SK-N-SH (cell line): ENCODE measurements at regions not wholly inside any gene's neighbourhood (a gene's known extent, or its start where the extent isn't known, plus 50 kb on each side); places are given as distances from the start of the nearest gene placed in this dataset.

Experiments used
- CTCF ChIA-PET: fragments of 300-600, 350-600 bp; formaldehyde crosslinking; extraction: SDS; loops from one replicate; lab custom pipeline; 2021; lab: Yijun Ruan, JAX
- POLR2A ChIA-PET: fragments of 350-600 bp; sonication (Branson Sonifier 250); formaldehyde crosslinking; extraction: SDS; loops from one replicate; lab custom pipeline; 2020; ENCODE audit warnings: antibody characterized with exemption, inconsistent platforms; lab: Yijun Ruan, JAX
- DNase-seq: peaks from one replicate; pipeline ENCODE4 v3.0.0; 2012
- H2AFZ ChIP-seq: fragments of 200-600 bp; sonication (generic); 2 replicates; pipeline ENCODE4 v1.8.1; 2016; ENCODE audit warnings: antibody characterized with exemption, mild to moderate bottlenecking, low read depth
- H3F3A ChIP-seq: fragments of 200-600 bp; sonication (generic); replicated peaks from 2 replicates; pipeline ENCODE3; 2016; ENCODE audit warnings: antibody characterized with exemption, mild to moderate bottlenecking; ENCODE audit not compliant: insufficient read depth
- H3K27ac ChIP-seq, 2 experiments: fragments of 200-500 bp in 1 of 2; fragments of 200-600 bp in 1 of 2; sonication (Bioruptor generic) in 1 of 2; sonication (generic), shearing (Covaris generic) in 1 of 2; 2 replicates each; pipeline versions ENCODE4 v1.5.1 to v1.6.1; 2014 to 2016; ENCODE audit warnings: low read depth in 2 of 2, inconsistent platforms in 1 of 2, low read length in 1 of 2, mild to moderate bottlenecking in 1 of 2, mixed read lengths in 1 of 2
- H3K27me3 ChIP-seq: fragments of 200-600 bp; sonication (generic), shearing (Covaris generic); 2 replicates; pipeline ENCODE4 v1.6.1; 2016; ENCODE audit warnings: mixed run types; ENCODE audit not compliant: insufficient read depth
- H3K36me3 ChIP-seq, 2 experiments: fragments of 200-500 bp in 1 of 2; fragments of 200-600 bp in 1 of 2; sonication (Bioruptor generic) in 1 of 2; sonication (generic) in 1 of 2; replicated peaks in 1 of 2; 2 replicates each; pipeline versions ENCODE3 to v1.5.1; 2014 to 2016; ENCODE audit warnings: low read length in 1 of 2, mild to moderate bottlenecking in 1 of 2; ENCODE audit not compliant: insufficient read depth in 2 of 2, control insufficient read depth in 1 of 2
- H3K4me1 ChIP-seq, 2 experiments: fragments of 200-500 bp in 1 of 2; fragments of 200-600 bp in 1 of 2; sonication (Bioruptor generic) in 1 of 2; sonication (generic), shearing (Covaris generic) in 1 of 2; 2 replicates each; pipeline versions ENCODE4 v1.5.1 to v1.6.1; 2014 to 2016; ENCODE audit warnings: low read depth in 1 of 2, low read length in 1 of 2, mixed run types in 1 of 2; ENCODE audit not compliant: insufficient read depth in 2 of 2, control insufficient read depth in 1 of 2
- H3K4me2 ChIP-seq: fragments of 200-600 bp; sonication (generic), shearing (Covaris generic); 2 replicates; pipeline ENCODE4 v1.6.1; 2017; ENCODE audit warnings: mixed run types
- H3K4me3 ChIP-seq, 2 experiments: fragments of 200-500 bp in 1 of 2; fragments of 200-600 bp in 1 of 2; sonication (Bioruptor generic) in 1 of 2; sonication (generic), shearing (Covaris generic) in 1 of 2; 2 replicates each; pipeline versions ENCODE4 v1.5.1 to v1.8.1; 2014 to 2016; ENCODE audit warnings: low read depth in 2 of 2, inconsistent platforms in 1 of 2, low read length in 1 of 2, mild to moderate bottlenecking in 1 of 2, mixed read lengths in 1 of 2, moderate library complexity in 1 of 2
- H3K79me2 ChIP-seq: fragments of 200-600 bp; sonication (generic); 2 replicates; pipeline ENCODE4 v1.8.1; 2017; ENCODE audit warnings: mild to moderate bottlenecking; ENCODE audit not compliant: insufficient read depth
- H3K9ac ChIP-seq: fragments of 200-600 bp; sonication (generic); 2 replicates; pipeline ENCODE4 v1.6.1; 2017; ENCODE audit warnings: mixed run types
- H3K9me2 ChIP-seq: fragments of 200-600 bp; sonication (generic); 2 replicates; pipeline ENCODE4 v1.6.1; 2017; ENCODE audit warnings: mixed run types
- H3K9me3 ChIP-seq: fragments of 200-600 bp; sonication (generic); 2 replicates; pipeline ENCODE4 v1.6.1; 2017; ENCODE audit warnings: mixed run types, mild to moderate bottlenecking, moderate library complexity
- H4K20me1 ChIP-seq: fragments of 200-600 bp; sonication (generic); 2 replicates; pipeline ENCODE4 v1.6.1; 2017; ENCODE audit warnings: mild to moderate bottlenecking, mixed run types; ENCODE audit not compliant: insufficient read depth
- CHD2 ChIP-seq: fragments of 150-350 bp; IDR thresholded peaks from 2 replicates; pipeline ENCODE4 v1.6.1; 2018; ENCODE audit warnings: low read length; ENCODE audit not compliant: partially characterized antibody
- CTCF ChIP-seq: fragments of 200-600 bp; sonication (generic); IDR thresholded peaks from 2 replicates; pipeline ENCODE4 v1.6.1; 2017; ENCODE audit warnings: antibody characterized with exemption, mild to moderate bottlenecking, moderate library complexity
- GABPA ChIP-seq: IDR thresholded peaks from 2 replicates; pipeline ENCODE4 v1.4.0; 2012; ENCODE audit warnings: low read depth, mild to moderate bottlenecking
- IRF3 ChIP-seq: fragments of 150-350 bp; IDR thresholded peaks from 2 replicates; pipeline ENCODE4 v1.6.1; 2016; ENCODE audit warnings: mild to moderate bottlenecking, low read depth, low read length
- NFIC ChIP-seq: IDR thresholded peaks from 2 replicates; pipeline ENCODE4 v1.4.0; 2012; ENCODE audit warnings: borderline replicate concordance
- NRF1 ChIP-seq: IDR thresholded peaks from 2 replicates; pipeline ENCODE4 v1.6.1; 2012; ENCODE audit warnings: low read depth, mild to moderate bottlenecking, low read length
- POLR2AphosphoS5 ChIP-seq: IDR thresholded peaks from 2 replicates; pipeline ENCODE4 v1.6.1; 2012; ENCODE audit warnings: low read depth, low read length
- RAD21 ChIP-seq: IDR thresholded peaks from 2 replicates; pipeline ENCODE4 v1.6.1; 2012; ENCODE audit warnings: mild to moderate bottlenecking, low read length
- REST ChIP-seq: IDR thresholded peaks from 2 replicates; pipeline ENCODE4 v1.6.1; 2012; ENCODE audit warnings: mild to moderate bottlenecking, low read depth, low read length, moderate library complexity
- RFX5 ChIP-seq: IDR thresholded peaks from 2 replicates; pipeline ENCODE4 v1.6.1; 2012; ENCODE audit warnings: mild to moderate bottlenecking, improper control_type of control experiment, low read length
- SIN3A ChIP-seq: IDR thresholded peaks from 2 replicates; pipeline ENCODE4 v1.6.1; 2012; ENCODE audit warnings: low read depth, mild to moderate bottlenecking, low read length, moderate library complexity, borderline replicate concordance
- SMC3 ChIP-seq: IDR thresholded peaks from 2 replicates; pipeline ENCODE4 v1.6.1; 2012; ENCODE audit warnings: low read depth, low read length, improper control_type of control experiment
- USF2 ChIP-seq: fragments of 150-350 bp; IDR thresholded peaks from 2 replicates; pipeline ENCODE4 v1.6.1; 2017; ENCODE audit warnings: antibody characterized with exemption, low read length, low read depth, borderline replicate concordance

GRCh38 chr4:160811956-160812355 lies 1351.8 kb downstream of the FSTL5 start:
- Histone ChIP-seq H3K36me3 (no peaks in the 10 kb centered on the region), H2AFZ (no peak overlapping the region), H3K9me2 (no peaks in the 10 kb centered on the region), H3K79me2 (no peaks in the 10 kb centered on the region), H3K9me3 (no peaks in the 10 kb centered on the region; the same call in 1 of the 2 replicates), H3K9ac (no peak overlapping the region), H3K27me3 (no peaks in the 10 kb centered on the region), H3K4me2 (no peak overlapping the region), H3K27ac (no peak overlapping the region), H3F3A (no peaks in the 10 kb centered on the region), H3K4me3 (no peak overlapping the region), H4K20me1 (no peaks in the 10 kb centered on the region), H3K4me1 (no peaks in the 10 kb centered on the region)
- CTCF ChIA-PET, result no interaction called here
- DNase-seq, result no peak
- POLR2A ChIA-PET, result no interaction called here
- peak; percentile 8; the same call in 1 of the 2 replicates for TF ChIP-seq CTCF
- no peak for TF ChIP-seq USF2

- Histone ChIP-seq H3F3A (no peaks in the 10 kb centered on the region), H3K36me3 (no peaks in the 10 kb centered on the region), H3K4me2 (no peak overlapping the region), H3K9me3 (no peaks in the 10 kb centered on the region; the same call in 1 of the 2 replicates), H3K4me1 (no peaks in the 10 kb centered on the region), H3K27ac (no peak overlapping the region), H3K4me3 (no peak overlapping the region), H3K79me2 (no peaks in the 10 kb centered on the region), H4K20me1 (no peaks in the 10 kb centered on the region), H3K27me3 (no peaks in the 10 kb centered on the region), H2AFZ (no peak overlapping the region), H3K9me2 (no peaks in the 10 kb centered on the region), H3K9ac (no peak overlapping the region)
- ChIA-PET CTCF (no interaction called here), POLR2A (no interaction called here)
- DNase-seq, result no peak
- no peak for TF ChIP-seq SIN3A
- TF ChIP-seq RAD21, result no peak
- no peak for TF ChIP-seq RFX5
- TF ChIP-seq NRF1, result no peak
- TF ChIP-seq REST, result no peak
- TF ChIP-seq NFIC, result no peak
- TF ChIP-seq SMC3, result no peak
- TF ChIP-seq CHD2, result no peak
- no peak for TF ChIP-seq POLR2AphosphoS5
- TF ChIP-seq GABPA, result no peak
- no peak for TF ChIP-seq IRF3
Observed at GRCh38 chr4:160814726-160815125, 1349.1 kb downstream of the FSTL5 start.
